ENCODE measurements at regions not wholly inside any gene's neighbourhood (a gene's known extent, or its start where the extent isn't known, plus 50 kb on each side); places are given as distances from the start of the nearest gene placed in this dataset.

DNA sequence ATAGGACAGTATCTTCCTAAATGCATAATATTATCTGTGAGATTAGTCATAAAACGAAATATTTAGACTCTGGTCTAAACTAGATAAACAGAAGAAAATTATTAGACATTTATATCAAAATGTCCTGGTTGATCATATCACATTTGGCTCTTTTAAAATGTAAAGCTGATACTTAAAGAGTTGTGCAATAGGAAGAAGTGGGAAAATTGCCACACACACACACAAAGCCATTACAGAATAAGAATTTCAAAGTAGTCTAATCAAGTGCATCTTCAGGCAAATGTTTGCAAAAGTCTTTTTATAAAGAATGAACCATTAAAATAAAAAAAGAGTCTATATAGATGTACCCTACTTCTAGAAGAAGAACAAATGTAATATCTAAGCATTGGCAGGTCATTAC is 301.7 kb downstream of the KIF2B start:
- POLR2A ChIA-PET: interaction anchor here (0.6 to 0.7 kb wide), 2 partner anchors 9 to 345 kb away, joined by 3 read pairs; no protein-coding TSS in a partner anchor
- DNase-seq (ENCODE audit: unreplicated experiment): no peak
- no peaks in the 10 kb centered on the region for H3K4me1 Mint-ChIP-seq (ENCODE audit: insufficient read depth, unreplicated experiment)
- intact Hi-C loops (cut with micrococcal nuclease): no loop called here
- TF ChIP-seq, protein P1, sequence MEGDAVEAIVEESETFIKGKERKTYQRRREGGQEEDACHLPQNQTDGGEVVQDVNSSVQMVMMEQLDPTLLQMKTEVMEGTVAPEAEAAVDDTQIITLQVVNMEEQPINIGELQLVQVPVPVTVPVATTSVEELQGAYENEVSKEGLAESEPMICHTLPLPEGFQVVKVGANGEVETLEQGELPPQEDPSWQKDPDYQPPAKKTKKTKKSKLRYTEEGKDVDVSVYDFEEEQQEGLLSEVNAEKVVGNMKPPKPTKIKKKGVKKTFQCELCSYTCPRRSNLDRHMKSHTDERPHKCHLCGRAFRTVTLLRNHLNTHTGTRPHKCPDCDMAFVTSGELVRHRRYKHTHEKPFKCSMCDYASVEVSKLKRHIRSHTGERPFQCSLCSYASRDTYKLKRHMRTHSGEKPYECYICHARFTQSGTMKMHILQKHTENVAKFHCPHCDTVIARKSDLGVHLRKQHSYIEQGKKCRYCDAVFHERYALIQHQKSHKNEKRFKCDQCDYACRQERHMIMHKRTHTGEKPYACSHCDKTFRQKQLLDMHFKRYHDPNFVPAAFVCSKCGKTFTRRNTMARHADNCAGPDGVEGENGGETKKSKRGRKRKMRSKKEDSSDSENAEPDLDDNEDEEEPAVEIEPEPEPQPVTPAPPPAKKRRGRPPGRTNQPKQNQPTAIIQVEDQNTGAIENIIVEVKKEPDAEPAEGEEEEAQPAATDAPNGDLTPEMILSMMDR (IDR thresholded peaks at IDR 0.05; ENCODE audit: unreplicated experiment): no peak
- H3K9me3 Mint-ChIP-seq (ENCODE audit: unreplicated experiment): peaks cover 6% of the 10 kb centered on the region
- no peak overlapping the region for H3K4me3 Mint-ChIP-seq (ENCODE audit: unreplicated experiment)
- H3K27me3 Mint-ChIP-seq (ENCODE audit: insufficient read depth, unreplicated experiment): no peaks in the 10 kb centered on the region
- no peak overlapping the region for H3K27ac Mint-ChIP-seq (ENCODE audit: low read depth, unreplicated experiment)
- CTCF ChIA-PET: no interaction called here
- BruUV-seq (replicated peaks): no TSS peak
- no peaks in the 10 kb centered on the region for H3K36me3 Mint-ChIP-seq (ENCODE audit: insufficient read depth, unreplicated experiment)

DNA sequence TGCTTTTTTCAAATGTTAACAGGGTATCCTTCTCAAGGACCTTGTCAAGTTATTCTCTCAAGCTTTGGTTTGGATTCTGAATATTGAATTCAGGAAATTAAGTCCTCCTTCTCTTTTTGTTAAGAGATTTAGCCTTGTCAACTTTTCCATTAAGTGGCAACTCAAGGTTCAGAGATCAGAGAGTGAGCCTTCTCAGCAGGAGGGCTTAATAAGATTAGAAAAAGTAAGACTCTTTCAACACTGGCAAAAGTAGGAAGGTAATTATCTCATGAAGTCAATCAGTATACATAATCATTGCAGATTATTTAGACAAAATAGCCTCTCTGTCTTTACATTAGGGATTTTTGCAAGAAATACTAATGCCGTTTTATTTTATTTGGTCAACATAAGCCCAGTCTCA is 330.7 kb downstream of the KIF2B start:
- TF ChIP-seq, protein P1 (IDR thresholded peaks at IDR 0.05; ENCODE audit: unreplicated experiment): no peak
- intact Hi-C loops (cut with micrococcal nuclease): no loop called here
- BruUV-seq (replicated peaks): no TSS peak
- H3K9me3 Mint-ChIP-seq (ENCODE audit: unreplicated experiment): peaks cover 7% of the 10 kb centered on the region
- ChIA-PET POLR2A (no interaction called here), CTCF (interaction anchor here (1.0 kb wide), 1 partner anchor 273 kb away, joined by 3 read pairs; no protein-coding TSS in a partner anchor)
- no peaks in the 10 kb centered on the region for H3K36me3 Mint-ChIP-seq (ENCODE audit: insufficient read depth, unreplicated experiment)
- DNase-seq (ENCODE audit: unreplicated experiment): no peak
- H3K4me3 Mint-ChIP-seq (ENCODE audit: unreplicated experiment): no peak overlapping the region
- H3K27ac Mint-ChIP-seq (ENCODE audit: low read depth, unreplicated experiment): no peak overlapping the region
- no peaks in the 10 kb centered on the region for H3K27me3 Mint-ChIP-seq (ENCODE audit: insufficient read depth, unreplicated experiment)
- H3K4me1 Mint-ChIP-seq (ENCODE audit: insufficient read depth, unreplicated experiment): peaks cover 5% of the 10 kb centered on the region

GRCh38 chr17:54157542-54157941 is 334.8 kb downstream of the KIF2B start:
- no peak overlapping the region for H3K27ac Mint-ChIP-seq (ENCODE audit: low read depth, unreplicated experiment)
- DNase-seq (ENCODE audit: unreplicated experiment): no peak
- ChIA-PET POLR2A (no interaction called here), CTCF (no interaction called here)
- no peak overlapping the region for H3K4me3 Mint-ChIP-seq (ENCODE audit: unreplicated experiment)
- H3K4me1 Mint-ChIP-seq (ENCODE audit: insufficient read depth, unreplicated experiment): peaks cover 5% of the 10 kb centered on the region
- no peaks in the 10 kb centered on the region for H3K27me3 Mint-ChIP-seq (ENCODE audit: insufficient read depth, unreplicated experiment)
- TF ChIP-seq, protein P1 (IDR thresholded peaks at IDR 0.05; ENCODE audit: unreplicated experiment): no peak
- intact Hi-C loops (cut with micrococcal nuclease): no loop called here
- no peaks in the 10 kb centered on the region for H3K36me3 Mint-ChIP-seq (ENCODE audit: insufficient read depth, unreplicated experiment)
- H3K9me3 Mint-ChIP-seq (ENCODE audit: unreplicated experiment): peaks cover 17% of the 10 kb centered on the region
- BruUV-seq (replicated peaks): no TSS peak

DNA sequence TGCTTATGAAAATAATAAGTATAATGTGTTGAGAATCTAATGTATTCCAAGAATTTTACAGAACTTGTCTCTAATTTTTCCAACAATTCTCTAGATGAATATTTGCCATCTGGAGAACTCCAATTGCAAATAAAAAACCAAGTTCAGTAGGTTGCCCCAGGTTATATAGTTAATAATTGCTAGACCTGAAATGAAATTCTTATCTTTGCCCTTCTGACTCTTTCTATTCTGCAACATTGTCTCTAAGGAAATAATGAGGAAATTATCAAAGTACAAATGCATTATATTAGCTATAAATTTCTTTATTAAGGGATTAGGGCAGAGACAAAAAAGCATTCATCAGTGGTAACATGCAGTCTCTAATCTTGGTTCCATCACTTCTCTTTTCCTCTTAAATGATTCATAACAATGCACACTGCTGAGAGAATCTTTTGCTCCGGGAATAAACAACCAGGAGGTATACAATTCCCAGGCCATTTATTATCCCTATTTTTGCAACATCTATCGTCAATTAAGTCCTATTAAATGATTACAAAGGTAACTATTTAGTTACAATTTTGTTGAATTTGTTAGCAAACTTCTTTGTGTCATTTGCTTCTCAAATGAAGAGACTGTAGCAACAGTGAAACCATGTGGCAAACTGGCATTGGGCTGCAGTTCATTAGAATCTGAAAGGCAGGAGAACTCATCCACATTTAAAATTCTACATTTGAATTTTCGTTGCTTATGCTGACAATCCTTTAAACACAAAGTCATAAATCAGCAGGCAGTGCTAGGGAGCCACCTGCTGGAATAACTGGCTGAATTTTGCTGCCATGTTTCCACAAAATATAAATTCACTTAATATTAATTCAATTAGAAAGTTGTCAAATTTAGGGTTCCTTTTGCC is 349.6 kb downstream of the KIF2B start:
- intact Hi-C loops (cut with micrococcal nuclease): loop anchor here (1.0 to 5.0 kb wide), 10 partner anchors 254 to 1576 kb away; no protein-coding TSS in a partner anchor
- H3K4me1 Mint-ChIP-seq (ENCODE audit: insufficient read depth, unreplicated experiment): peaks cover 6% of the 10 kb centered on the region
- POLR2A ChIA-PET: no interaction called here
- BruUV-seq (replicated peaks): no TSS peak
- TF ChIP-seq, protein P1 (IDR thresholded peaks at IDR 0.05; ENCODE audit: unreplicated experiment): peak; percentile 77
- CTCF ChIA-PET: interaction anchor here (0.6 to 1.3 kb wide), 10 partner anchors 8 to 1139 kb away, joined by 3 to 6 read pairs (median 3); no protein-coding TSS in a partner anchor
- no peak overlapping the region for H3K4me3 Mint-ChIP-seq (ENCODE audit: unreplicated experiment)
- H3K27ac Mint-ChIP-seq (ENCODE audit: low read depth, unreplicated experiment): no peak overlapping the region
- peaks cover 11% of the 10 kb centered on the region for H3K36me3 Mint-ChIP-seq (ENCODE audit: insufficient read depth, unreplicated experiment)
- H3K27me3 Mint-ChIP-seq (ENCODE audit: insufficient read depth, unreplicated experiment): no peaks in the 10 kb centered on the region
- peak; percentile 16 for DNase-seq (ENCODE audit: unreplicated experiment)
- H3K9me3 Mint-ChIP-seq (ENCODE audit: unreplicated experiment): no peaks in the 10 kb centered on the region

All from MCF 10A (cell line).